ENCODE measurements at regions not wholly inside any gene's neighbourhood (a gene's known extent, or its start where the extent isn't known, plus 50 kb on each side); places are given as distances from the start of the nearest gene placed in this dataset.

- no peak for TF ChIP-seq CTCF (IDR thresholded peaks at IDR 0.05)
- no peak for TF ChIP-seq POLR2A (IDR thresholded peaks at IDR 0.05)
Measured at GRCh38 chr3:39727415-39727814, 82.0 kb upstream of the MYRIP start.

Data from Peyer's patch (tissue), 4 donors.